ENCODE measurements at regions not wholly inside any gene's neighbourhood (a gene's known extent, or its start where the extent isn't known, plus 50 kb on each side); places are given as distances from the start of the nearest gene placed in this dataset.

DNA sequence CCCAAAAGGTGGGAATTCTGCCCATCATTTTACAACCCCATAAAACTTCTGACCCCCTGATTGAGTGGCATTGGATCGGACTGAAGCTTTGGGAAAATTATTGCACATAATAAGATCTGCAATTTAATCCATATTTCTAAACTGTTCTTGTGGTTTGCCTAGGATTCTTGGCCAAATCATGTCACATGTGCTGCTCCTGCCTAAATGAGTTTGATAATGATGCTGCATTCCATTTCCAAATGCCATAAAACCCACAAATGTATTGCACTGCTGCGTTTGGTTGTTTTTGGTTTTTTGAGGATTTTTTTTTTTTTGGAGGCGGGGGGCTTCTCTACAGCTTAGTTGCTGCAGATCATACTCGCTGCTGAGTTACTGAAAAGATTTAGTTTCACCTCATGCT is 153.6 kb downstream of the QDPR start:
- TF ChIP-seq, protein P1, sequence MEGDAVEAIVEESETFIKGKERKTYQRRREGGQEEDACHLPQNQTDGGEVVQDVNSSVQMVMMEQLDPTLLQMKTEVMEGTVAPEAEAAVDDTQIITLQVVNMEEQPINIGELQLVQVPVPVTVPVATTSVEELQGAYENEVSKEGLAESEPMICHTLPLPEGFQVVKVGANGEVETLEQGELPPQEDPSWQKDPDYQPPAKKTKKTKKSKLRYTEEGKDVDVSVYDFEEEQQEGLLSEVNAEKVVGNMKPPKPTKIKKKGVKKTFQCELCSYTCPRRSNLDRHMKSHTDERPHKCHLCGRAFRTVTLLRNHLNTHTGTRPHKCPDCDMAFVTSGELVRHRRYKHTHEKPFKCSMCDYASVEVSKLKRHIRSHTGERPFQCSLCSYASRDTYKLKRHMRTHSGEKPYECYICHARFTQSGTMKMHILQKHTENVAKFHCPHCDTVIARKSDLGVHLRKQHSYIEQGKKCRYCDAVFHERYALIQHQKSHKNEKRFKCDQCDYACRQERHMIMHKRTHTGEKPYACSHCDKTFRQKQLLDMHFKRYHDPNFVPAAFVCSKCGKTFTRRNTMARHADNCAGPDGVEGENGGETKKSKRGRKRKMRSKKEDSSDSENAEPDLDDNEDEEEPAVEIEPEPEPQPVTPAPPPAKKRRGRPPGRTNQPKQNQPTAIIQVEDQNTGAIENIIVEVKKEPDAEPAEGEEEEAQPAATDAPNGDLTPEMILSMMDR (IDR thresholded peaks at IDR 0.05), result no peak
- TF ChIP-seq POLR2AphosphoS5 (IDR thresholded peaks at IDR 0.05) (no peak), POLR2A (IDR thresholded peaks at IDR 0.05) (no peak)

All from suprapubic skin (tissue), 4 donors.